ENCODE measurements at regions not wholly inside any gene's neighbourhood (a gene's known extent, or its start where the extent isn't known, plus 50 kb on each side); places are given as distances from the start of the nearest gene placed in this dataset.
"Not testable (repeated sequence)": the region's sequence is repeated elsewhere in the genome, so short reads cannot be mapped to it uniquely, and the experiment has no call there.

GRCh38 chr7:131933751-131934289 lies 377.4 kb upstream of the PODXL start:
- ATAC-seq (no peak), DNase-seq (ENCODE audit: low spot score in 2 of 2) (no peak)
- no peaks in the 10 kb centered on the region for H3K36me3 Mint-ChIP-seq
- H3K9me3 Mint-ChIP-seq: no peaks in the 10 kb centered on the region
- H3K27ac Mint-ChIP-seq: no peak overlapping the region

GRCh38 chr7:131933219-131933618 lies 376.8 kb upstream of the PODXL start:
- not testable (repeated sequence) for DNase-seq (ENCODE audit: low spot score in 2 of 2); H3K9me3 Mint-ChIP-seq; H3K27ac Mint-ChIP-seq; ATAC-seq; H3K36me3 Mint-ChIP-seq

GRCh38 chr7:131932271-131932670 lies 375.8 kb upstream of the PODXL start:
- Mint-ChIP-seq H3K27ac (peak overlapping the region in 1 of 2 donors; percentile 8), H3K9me3 (peaks cover 0 to 3% of the 10 kb centered on the region in 2 donors), H3K36me3 (no peaks in the 10 kb centered on the region)
- DNase-seq (ENCODE audit: low spot score in 2 of 2) (no peak), ATAC-seq (no peak)

GRCh38 chr7:131931370-131931769 lies 374.9 kb upstream of the PODXL start:
- H3K9me3 Mint-ChIP-seq: peaks cover 0 to 3% of the 10 kb centered on the region in 2 donors
- H3K36me3 Mint-ChIP-seq: no peaks in the 10 kb centered on the region
- no peak for ATAC-seq
- no peak overlapping the region for H3K27ac Mint-ChIP-seq
- DNase-seq (ENCODE audit: low spot score in 2 of 2): no peak

GRCh38 chr7:131929632-131930031 lies 373.2 kb upstream of the PODXL start:
- DNase-seq (ENCODE audit: low spot score in 2 of 2): no peak
- H3K27ac Mint-ChIP-seq: no peak overlapping the region
- peaks cover 0 to 3% of the 10 kb centered on the region in 2 donors for H3K9me3 Mint-ChIP-seq
- no peaks in the 10 kb centered on the region for H3K36me3 Mint-ChIP-seq
- no peak for ATAC-seq

- no peak overlapping the region for H3K27ac Mint-ChIP-seq
- ATAC-seq (no peak), DNase-seq (ENCODE audit: low spot score in 2 of 2) (no peak)
- H3K9me3 Mint-ChIP-seq: peaks cover 0 to 3% of the 10 kb centered on the region in 2 donors
- no peaks in the 10 kb centered on the region for H3K36me3 Mint-ChIP-seq
These were observed 371.5 kb upstream of the PODXL start for GRCh38 chr7:131927770-131928423.

GRCh38 chr7:131925636-131926035 lies 369.2 kb upstream of the PODXL start:
- DNase-seq (ENCODE audit: low spot score in 2 of 2) (no peak), ATAC-seq (no peak)
- H3K27ac Mint-ChIP-seq: no peak overlapping the region
- H3K9me3 Mint-ChIP-seq: peaks cover 0 to 3% of the 10 kb centered on the region in 2 donors
- H3K36me3 Mint-ChIP-seq: no peaks in the 10 kb centered on the region

- H3K9me3 Mint-ChIP-seq: peaks cover 0 to 3% of the 10 kb centered on the region in 2 donors
- peak in 1 of 2 donors; percentile 34 for ATAC-seq
- no peaks in the 10 kb centered on the region for H3K36me3 Mint-ChIP-seq
These were observed 368.4 kb upstream of the PODXL start for GRCh38 chr7:131924857-131925256.

GRCh38 chr7:131922948-131923347 lies 366.5 kb upstream of the PODXL start:
- not testable (repeated sequence) for H3K36me3 Mint-ChIP-seq; ATAC-seq; H3K27ac Mint-ChIP-seq; H3K9me3 Mint-ChIP-seq; DNase-seq (ENCODE audit: low spot score in 2 of 2)

More at GRCh38 chr7:131924857-131925256, 368.4 kb upstream of the PODXL start:
- H3K27ac Mint-ChIP-seq: no peak overlapping the region
- no peak for DNase-seq (ENCODE audit: low spot score in 2 of 2)

GRCh38 chr7:131921016-131921415 lies 364.6 kb upstream of the PODXL start:
- ATAC-seq: no peak
- H3K36me3 Mint-ChIP-seq: no peaks in the 10 kb centered on the region
- no peak overlapping the region for H3K27ac Mint-ChIP-seq
- DNase-seq (ENCODE audit: low spot score in 2 of 2): no peak
- H3K9me3 Mint-ChIP-seq: no peaks in the 10 kb centered on the region

- DNase-seq (ENCODE audit: low spot score in 2 of 2) (no peak), ATAC-seq (no peak)
- Mint-ChIP-seq H3K36me3 (no peaks in the 10 kb centered on the region), H3K9me3 (no peaks in the 10 kb centered on the region), H3K27ac (no peak overlapping the region)
These were observed 363.7 kb upstream of the PODXL start for GRCh38 chr7:131919920-131920709.

GRCh38 chr7:131911112-131911511 lies 354.7 kb upstream of the PODXL start:
- H3K9me3 Mint-ChIP-seq: peaks cover 0 to 4% of the 10 kb centered on the region in 2 donors
- peaks cover 18 to 21% of the 10 kb centered on the region in 2 donors for H3K36me3 Mint-ChIP-seq
- H3K27ac Mint-ChIP-seq: no peak overlapping the region
- no peak for ATAC-seq
- no peak for DNase-seq (ENCODE audit: low spot score in 2 of 2)

GRCh38 chr7:131909151-131909768 lies 352.8 kb upstream of the PODXL start:
- H3K27ac Mint-ChIP-seq: no peak overlapping the region
- peaks cover 0 to 4% of the 10 kb centered on the region in 2 donors for H3K9me3 Mint-ChIP-seq
- ATAC-seq: no peak
- H3K36me3 Mint-ChIP-seq: peaks cover 18 to 21% of the 10 kb centered on the region in 2 donors
- DNase-seq (ENCODE audit: low spot score in 2 of 2): no peak

- Mint-ChIP-seq H3K27ac (no peak overlapping the region), H3K36me3 (peaks cover 18 to 21% of the 10 kb centered on the region in 2 donors), H3K9me3 (peaks cover 0 to 4% of the 10 kb centered on the region in 2 donors)
- DNase-seq (ENCODE audit: low spot score in 2 of 2) (no peak), ATAC-seq (no peak)
These were observed 352.3 kb upstream of the PODXL start for GRCh38 chr7:131908714-131909113.

- ATAC-seq: no peak
- no peak overlapping the region for H3K27ac Mint-ChIP-seq
- no peak for DNase-seq (ENCODE audit: low spot score in 2 of 2)
- peaks cover 7 to 18% of the 10 kb centered on the region in 2 donors for H3K36me3 Mint-ChIP-seq
- H3K9me3 Mint-ChIP-seq: peaks cover 0 to 3% of the 10 kb centered on the region in 2 donors
These were observed 349.1 kb upstream of the PODXL start for GRCh38 chr7:131905471-131905973.

- ATAC-seq (no peak), DNase-seq (ENCODE audit: low spot score in 2 of 2) (no peak)
- peaks cover under 1 to 12% of the 10 kb centered on the region in 2 donors for H3K36me3 Mint-ChIP-seq
- no peak overlapping the region for H3K27ac Mint-ChIP-seq
- peaks cover 0 to 3% of the 10 kb centered on the region in 2 donors for H3K9me3 Mint-ChIP-seq
These were observed 348.4 kb upstream of the PODXL start for GRCh38 chr7:131904760-131905327.

All from activated naive CD4-positive, alpha-beta T cell treated with anti-CD3 and anti-CD28 coated beads, Interleukin-2, amount 50 U/mL, for 72 hours (primary cell).